Hindlimb muscle (tissue), 1 donor: ENCODE measurements at regions not wholly inside any gene's neighbourhood (a gene's known extent, or its start where the extent isn't known, plus 50 kb on each side); places are given as distances from the start of the nearest gene placed in this dataset.
"Not testable (repeated sequence)": the region's sequence is repeated elsewhere in the genome, so short reads cannot be mapped to it uniquely, and the experiment has no call there.

Experiments
- DNase-seq: peaks from one replicate; pipeline ENCODE4 v3.0.0-alpha.2; 2013

GRCh38 chr11:81874635-81875034 is 859.0 kb downstream of the FAM181B start:
- no peak for DNase-seq

GRCh38 chr11:81870815-81871214 is 862.8 kb downstream of the FAM181B start:
- no peak for DNase-seq

GRCh38 chr11:81870066-81870412 is 863.6 kb downstream of the FAM181B start:
- DNase-seq: no peak

- DNase-seq: no peak
These were observed 864.2 kb downstream of the FAM181B start for GRCh38 chr11:81869351-81870065.

GRCh38 chr11:81866896-81867295 is 866.8 kb downstream of the FAM181B start:
- DNase-seq: no peak

- DNase-seq: no peak
These were observed 876.3 kb downstream of the FAM181B start for GRCh38 chr11:81857386-81857785.

GRCh38 chr11:81853791-81854190 is 879.9 kb downstream of the FAM181B start:
- no peak for DNase-seq

- DNase-seq: no peak
These were observed 880.8 kb downstream of the FAM181B start for GRCh38 chr11:81852896-81853295.

- DNase-seq: peak; percentile 33
These were observed 893.3 kb downstream of the FAM181B start for GRCh38 chr11:81840380-81840779.

- DNase-seq: no peak
These were observed 893.7 kb downstream of the FAM181B start for GRCh38 chr11:81839976-81840375.

GRCh38 chr11:81839016-81839415 is 894.6 kb downstream of the FAM181B start:
- no peak for DNase-seq

GRCh38 chr11:81829976-81830375 is 903.7 kb downstream of the FAM181B start:
- DNase-seq: no peak

GRCh38 chr11:81825346-81825745 is 908.3 kb downstream of the FAM181B start:
- DNase-seq: no peak

GRCh38 chr11:81819462-81819861 is 914.2 kb downstream of the FAM181B start:
- DNase-seq: no peak

GRCh38 chr11:81804858-81805257 is 928.8 kb downstream of the FAM181B start:
- no peak for DNase-seq

- no peak for DNase-seq
These were observed 931.1 kb downstream of the FAM181B start for GRCh38 chr11:81802591-81802990.

- DNase-seq: no peak
These were observed 941.2 kb downstream of the FAM181B start for GRCh38 chr11:81792416-81792815.

GRCh38 chr11:81787584-81788049 is 946.0 kb downstream of the FAM181B start:
- no peak for DNase-seq

GRCh38 chr11:81772166-81772565 is 961.5 kb downstream of the FAM181B start:
- peak; percentile 6 for DNase-seq

- not testable (repeated sequence) for DNase-seq
These were observed 963.8 kb downstream of the FAM181B start for GRCh38 chr11:81769906-81770305.

GRCh38 chr11:81756864-81757595 is 976.6 kb downstream of the FAM181B start:
- DNase-seq: no peak

- DNase-seq: no peak
These were observed 984.4 kb downstream of the FAM181B start for GRCh38 chr11:81749245-81749644.

- no peak for DNase-seq
These were observed 989.1 kb downstream of the FAM181B start for GRCh38 chr11:81744336-81745116.
